ENCODE measurements at regions not wholly inside any gene's neighbourhood (a gene's known extent, or its start where the extent isn't known, plus 50 kb on each side); places are given as distances from the start of the nearest gene placed in this dataset.

GRCh38 chr11:123366924-123367323 lies 63.1 kb upstream of the GRAMD1B start:
- in situ Hi-C loops (cut with HindIII; ENCODE audit: low sequenced_read_pairs): no loop called here
- DNase-seq (ENCODE audit: low read depth): no peak
- no peak for TF ChIP-seq CTCF (IDR thresholded peaks at IDR 0.05; ENCODE audit: low read depth, low read length, missing control alignments)
- no peak overlapping the region for H3K4me3 ChIP-seq (ENCODE audit: low read depth, low read length)

- H3K4me3 ChIP-seq (ENCODE audit: low read depth, low read length): no peak overlapping the region
- TF ChIP-seq CTCF (IDR thresholded peaks at IDR 0.05; ENCODE audit: low read depth, low read length, missing control alignments): no peak
- in situ Hi-C loops (cut with HindIII; ENCODE audit: low sequenced_read_pairs): no loop called here
- no peak for DNase-seq (ENCODE audit: low read depth)
Measured at GRCh38 chr11:123365955-123366354, 64.1 kb upstream of the GRAMD1B start.

- in situ Hi-C loops (cut with HindIII; ENCODE audit: low sequenced_read_pairs): no loop called here
- no peak overlapping the region for H3K4me3 ChIP-seq (ENCODE audit: low read depth, low read length)
- TF ChIP-seq CTCF (IDR thresholded peaks at IDR 0.05; ENCODE audit: low read depth, low read length, missing control alignments): no peak
- DNase-seq (ENCODE audit: low read depth): no peak
Measured at GRCh38 chr11:123364080-123364479, 66.0 kb upstream of the GRAMD1B start.

GRCh38 chr11:123363556-123363955 lies 66.5 kb upstream of the GRAMD1B start:
- DNase-seq (ENCODE audit: low read depth): no peak
- TF ChIP-seq CTCF (IDR thresholded peaks at IDR 0.05; ENCODE audit: low read depth, low read length, missing control alignments): no peak
- in situ Hi-C loops (cut with HindIII; ENCODE audit: low sequenced_read_pairs): no loop called here
- no peak overlapping the region for H3K4me3 ChIP-seq (ENCODE audit: low read depth, low read length)

GRCh38 chr11:123362941-123363340 lies 67.1 kb upstream of the GRAMD1B start:
- no peak for TF ChIP-seq CTCF (IDR thresholded peaks at IDR 0.05; ENCODE audit: low read depth, low read length, missing control alignments)
- no peak for DNase-seq (ENCODE audit: low read depth)
- no peak overlapping the region for H3K4me3 ChIP-seq (ENCODE audit: low read depth, low read length)
- in situ Hi-C loops (cut with HindIII; ENCODE audit: low sequenced_read_pairs): no loop called here

- no peak for DNase-seq (ENCODE audit: low read depth)
- H3K4me3 ChIP-seq (ENCODE audit: low read depth, low read length): no peak overlapping the region
- in situ Hi-C loops (cut with HindIII; ENCODE audit: low sequenced_read_pairs): no loop called here
- no peak for TF ChIP-seq CTCF (IDR thresholded peaks at IDR 0.05; ENCODE audit: low read depth, low read length, missing control alignments)
Measured at GRCh38 chr11:123362186-123362585, 67.9 kb upstream of the GRAMD1B start.

- in situ Hi-C loops (cut with HindIII; ENCODE audit: low sequenced_read_pairs): no loop called here
- no peak for DNase-seq (ENCODE audit: low read depth)
- no peak for TF ChIP-seq CTCF (IDR thresholded peaks at IDR 0.05; ENCODE audit: low read depth, low read length, missing control alignments)
- no peak overlapping the region for H3K4me3 ChIP-seq (ENCODE audit: low read depth, low read length)
Measured at GRCh38 chr11:123361110-123361509, 69.0 kb upstream of the GRAMD1B start.

Measured in astrocyte of the cerebellum (primary cell).